ENCODE measurements at regions not wholly inside any gene's neighbourhood (a gene's known extent, or its start where the extent isn't known, plus 50 kb on each side); places are given as distances from the start of the nearest gene placed in this dataset.

GRCh38 chr6:78322068-78322845 is 545.1 kb upstream of the IRAK1BP1 start:
- no peak overlapping the region for H3K9ac ChIP-seq
- no peak overlapping the region for H2AFZ ChIP-seq
- no peak overlapping the region for H3K27ac ChIP-seq
- WGBS, 2 experiments (ENCODE audit: low coverage in 1 of 2, low lambda C conversion rate in 2 of 2, missing lambda C conversion rate in 2 of 2) = 28 to 37% methylated on average over 5 of the region's 5 CpGs
- H3K36me3 ChIP-seq (ENCODE audit: low read depth) = no peaks in the 10 kb centered on the region
- H3F3A ChIP-seq (ENCODE audit: insufficient read depth) = no peaks in the 10 kb centered on the region
- no peaks in the 10 kb centered on the region for H3K4me1 ChIP-seq (ENCODE audit: insufficient read depth)
- no peak overlapping the region for H3K4me3 ChIP-seq
- no peaks in the 10 kb centered on the region; the same call in 1 of the 2 replicates for H4K20me1 ChIP-seq (ENCODE audit: insufficient read depth)
- no peaks in the 10 kb centered on the region for H3K9me2 ChIP-seq (ENCODE audit: insufficient read depth)
- no peak for TF ChIP-seq EZH2 (IDR thresholded peaks at IDR 0.05; ENCODE audit: insufficient read depth, poor library complexity, severe bottlenecking)
- no peak for TF ChIP-seq EZH2phosphoT487 (IDR thresholded peaks at IDR 0.05; ENCODE audit: insufficient read depth, low read depth)
- in situ Hi-C loops (cut with MboI) = no loop called here
- H3K27me3 ChIP-seq (replicated peaks; ENCODE audit: insufficient read depth) = no peaks in the 10 kb centered on the region
- no peaks in the 10 kb centered on the region for H3K9me3 ChIP-seq (ENCODE audit: low read depth)
- no peak for DNase-seq
- no peak overlapping the region for H3K4me2 ChIP-seq (ENCODE audit: unreplicated experiment)
- no peaks in the 10 kb centered on the region for H3K79me2 ChIP-seq (ENCODE audit: insufficient read depth)

DNA sequence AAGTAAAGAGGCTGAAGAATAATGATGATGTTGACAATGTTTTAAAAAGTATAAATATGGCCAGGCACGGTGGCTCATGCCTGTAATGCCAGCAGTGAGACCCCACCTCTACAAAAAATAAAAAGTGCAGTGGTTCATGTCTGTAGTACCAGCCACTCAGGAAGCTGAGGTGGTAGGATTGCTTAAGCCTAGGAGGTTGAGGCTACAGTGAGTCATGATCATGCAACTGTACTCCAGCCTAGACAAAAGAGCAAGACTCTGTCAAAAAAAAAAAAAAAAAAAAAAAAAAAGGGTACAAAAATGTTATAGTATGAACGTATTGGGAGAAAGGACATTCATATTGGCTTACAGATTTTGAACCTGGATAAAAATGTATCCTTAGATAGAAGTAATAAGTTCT is 543.1 kb upstream of the IRAK1BP1 start:
- Histone ChIP-seq H3K36me3 (ENCODE audit: low read depth) (no peaks in the 10 kb centered on the region), H3K4me2 (ENCODE audit: unreplicated experiment) (no peak overlapping the region), H3F3A (ENCODE audit: insufficient read depth) (no peaks in the 10 kb centered on the region), H3K9ac (no peak overlapping the region), H3K4me1 (ENCODE audit: insufficient read depth) (no peaks in the 10 kb centered on the region), H4K20me1 (ENCODE audit: insufficient read depth) (no peaks in the 10 kb centered on the region; the same call in 1 of the 2 replicates), H2AFZ (no peak overlapping the region), H3K27ac (no peak overlapping the region), H3K4me3 (no peak overlapping the region), H3K27me3 (replicated peaks; ENCODE audit: insufficient read depth) (no peaks in the 10 kb centered on the region), H3K79me2 (ENCODE audit: insufficient read depth) (no peaks in the 10 kb centered on the region), H3K9me3 (ENCODE audit: low read depth) (no peaks in the 10 kb centered on the region), H3K9me2 (ENCODE audit: insufficient read depth) (no peaks in the 10 kb centered on the region)
- peak; percentile 19 for DNase-seq
- TF ChIP-seq EZH2 (IDR thresholded peaks at IDR 0.05; ENCODE audit: insufficient read depth, poor library complexity, severe bottlenecking) (no peak), EZH2phosphoT487 (IDR thresholded peaks at IDR 0.05; ENCODE audit: insufficient read depth, low read depth) (no peak)
- 21 to 23% methylated on average over 2 of the region's 2 CpGs for WGBS, 2 experiments (ENCODE audit: low coverage in 1 of 2, low lambda C conversion rate in 2 of 2, missing lambda C conversion rate in 2 of 2)
- in situ Hi-C loops (cut with MboI) = no loop called here

- Histone ChIP-seq H4K20me1 (ENCODE audit: insufficient read depth) (no peaks in the 10 kb centered on the region), H3K9me3 (ENCODE audit: low read depth) (no peaks in the 10 kb centered on the region), H3K27ac (no peak overlapping the region), H3K36me3 (ENCODE audit: low read depth) (no peaks in the 10 kb centered on the region), H3K4me3 (no peak overlapping the region), H3K9me2 (ENCODE audit: insufficient read depth) (no peaks in the 10 kb centered on the region), H2AFZ (no peak overlapping the region), H3K27me3 (replicated peaks; ENCODE audit: insufficient read depth) (no peaks in the 10 kb centered on the region), H3K79me2 (ENCODE audit: insufficient read depth) (no peaks in the 10 kb centered on the region), H3K9ac (no peak overlapping the region), H3K4me1 (ENCODE audit: insufficient read depth) (no peaks in the 10 kb centered on the region), H3F3A (ENCODE audit: insufficient read depth) (no peaks in the 10 kb centered on the region), H3K4me2 (ENCODE audit: unreplicated experiment) (no peak overlapping the region)
- no peak for DNase-seq
- TF ChIP-seq EZH2 (IDR thresholded peaks at IDR 0.05; ENCODE audit: insufficient read depth, poor library complexity, severe bottlenecking) (no peak), EZH2phosphoT487 (IDR thresholded peaks at IDR 0.05; ENCODE audit: insufficient read depth, low read depth) (no peak)
- in situ Hi-C loops (cut with MboI) = no loop called here
Measured at GRCh38 chr6:78340755-78341154, 526.6 kb upstream of the IRAK1BP1 start.

GRCh38 chr6:78345882-78346281 is 521.5 kb upstream of the IRAK1BP1 start:
- TF ChIP-seq EZH2 (IDR thresholded peaks at IDR 0.05; ENCODE audit: insufficient read depth, poor library complexity, severe bottlenecking) (no peak), EZH2phosphoT487 (IDR thresholded peaks at IDR 0.05; ENCODE audit: insufficient read depth, low read depth) (no peak)
- Histone ChIP-seq H3K4me1 (ENCODE audit: insufficient read depth) (no peaks in the 10 kb centered on the region), H3K4me3 (no peak overlapping the region), H2AFZ (no peak overlapping the region), H3K9ac (no peak overlapping the region), H3F3A (ENCODE audit: insufficient read depth) (no peaks in the 10 kb centered on the region), H3K9me2 (ENCODE audit: insufficient read depth) (no peaks in the 10 kb centered on the region), H4K20me1 (ENCODE audit: insufficient read depth) (no peaks in the 10 kb centered on the region), H3K9me3 (ENCODE audit: low read depth) (no peaks in the 10 kb centered on the region), H3K27ac (no peak overlapping the region), H3K27me3 (replicated peaks; ENCODE audit: insufficient read depth) (no peaks in the 10 kb centered on the region), H3K36me3 (ENCODE audit: low read depth) (no peaks in the 10 kb centered on the region), H3K79me2 (ENCODE audit: insufficient read depth) (no peaks in the 10 kb centered on the region), H3K4me2 (ENCODE audit: unreplicated experiment) (no peak overlapping the region)
- WGBS, 2 experiments (ENCODE audit: low coverage in 1 of 2, low lambda C conversion rate in 2 of 2, missing lambda C conversion rate in 2 of 2) = 0 to 2% methylated on average over 2 of the region's 2 CpGs
- DNase-seq = no peak
- in situ Hi-C loops (cut with MboI) = no loop called here
